NCI-H748 (cell line): ENCODE measurements at regions not wholly inside any gene's neighbourhood (a gene's known extent, or its start where the extent isn't known, plus 50 kb on each side); places are given as distances from the start of the nearest gene placed in this dataset.
"Not testable (repeated sequence)": the region's sequence is repeated elsewhere in the genome, so short reads cannot be mapped to it uniquely, and the experiment has no call there.

ENCODE experiments used
- DNase-seq: peaks from one replicate; lab custom pipeline; 2025; ENCODE audit not compliant: unreplicated experiment; lab: John Stamatoyannopoulos, UW

DNA sequence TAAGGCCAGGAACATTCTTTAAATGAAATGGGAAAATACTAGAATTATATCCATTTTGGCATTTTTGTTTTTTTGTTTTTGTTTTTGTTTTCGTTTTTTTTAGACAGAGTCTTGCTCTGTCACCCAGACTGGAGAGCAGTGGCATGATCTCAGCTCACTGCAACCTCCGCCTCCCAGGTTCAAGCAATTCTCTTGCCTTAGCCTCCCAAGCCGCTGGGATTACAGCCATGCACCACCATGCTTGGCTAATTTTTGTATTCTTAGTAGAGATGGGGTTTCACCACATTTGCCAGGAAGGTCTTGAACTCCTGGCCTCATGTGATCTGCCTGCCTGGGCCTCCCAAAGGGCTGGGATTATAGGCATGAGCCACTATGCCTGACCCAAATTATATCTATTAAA lies 520.7 kb upstream of the RORB start:
- DNase-seq, result peak; percentile 46

DNA sequence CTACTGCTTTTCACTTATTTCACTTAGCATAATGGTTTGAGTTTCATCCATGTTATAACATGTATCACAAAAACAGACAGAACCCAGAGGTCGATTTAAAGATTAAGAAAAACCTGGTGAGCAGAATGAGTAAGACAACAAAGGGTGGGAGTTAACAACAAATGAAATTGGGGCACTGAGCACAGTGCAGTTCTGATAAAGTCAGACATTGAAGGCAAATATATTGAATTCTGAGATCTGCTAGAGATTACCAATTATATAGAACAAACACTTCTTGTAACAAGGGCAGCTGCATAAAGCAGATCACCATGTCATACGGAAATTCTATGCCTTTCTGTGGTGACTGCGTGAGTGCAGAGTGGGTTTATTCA lies 517.3 kb upstream of the RORB start:
- peak; percentile 75 for DNase-seq

DNA sequence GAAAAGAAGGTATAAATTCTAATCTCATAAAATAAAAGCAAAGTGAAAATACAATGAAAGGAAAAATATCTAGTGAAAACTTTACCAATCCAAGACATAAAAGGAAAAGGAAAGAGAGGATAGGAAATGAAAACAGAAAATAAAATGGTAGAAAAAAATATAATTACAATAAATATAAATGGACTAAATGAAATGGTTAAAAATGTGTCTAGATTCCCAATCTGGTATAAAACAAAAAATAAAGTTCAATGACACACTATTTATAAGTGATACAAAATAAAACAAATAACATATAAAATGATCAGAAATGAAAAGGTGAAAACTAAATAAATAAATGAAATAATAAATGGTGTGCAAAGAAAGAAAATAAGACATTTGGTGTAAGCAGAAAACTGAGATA lies 516.4 kb upstream of the RORB start:
- DNase-seq, result no peak

DNA sequence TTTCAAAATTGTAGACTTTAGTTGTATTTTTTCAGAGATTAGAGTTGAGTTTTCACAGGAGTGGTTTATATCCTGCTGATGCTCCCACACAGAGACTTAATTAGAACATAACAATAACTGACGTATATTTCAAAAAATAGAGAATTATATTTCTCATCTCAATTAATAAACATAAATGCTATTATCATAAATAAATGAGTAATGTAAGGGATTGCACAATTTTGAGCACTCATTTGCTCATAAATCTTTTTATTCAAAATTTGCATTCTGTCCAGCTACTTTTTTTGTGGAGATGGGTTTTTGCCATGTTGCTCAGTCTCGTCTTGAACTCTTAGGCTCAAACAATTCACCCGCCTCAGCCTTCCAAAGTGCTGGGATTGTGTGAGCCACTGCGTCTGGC lies 515.7 kb upstream of the RORB start:
- DNase-seq, result peak; percentile 65

DNA sequence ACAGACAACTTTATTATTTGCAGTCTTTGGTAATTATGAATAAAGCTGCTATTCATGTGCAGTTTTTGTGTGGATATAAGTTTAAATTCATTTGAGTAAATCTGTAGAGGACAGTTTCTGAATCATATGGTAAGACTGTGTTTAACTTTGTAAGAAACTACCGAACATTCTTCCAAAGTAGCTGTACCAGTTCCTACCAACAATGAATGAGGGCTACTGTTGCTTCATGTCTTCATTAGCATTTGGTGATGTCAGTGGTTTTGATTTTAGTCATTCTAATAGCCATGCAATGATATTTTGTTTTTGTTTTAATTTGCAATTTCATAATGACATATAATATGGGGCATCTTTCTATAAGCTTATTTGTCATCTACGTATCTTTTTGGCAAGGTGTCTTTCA lies 501.3 kb upstream of the RORB start:
- DNase-seq, result no peak

DNA sequence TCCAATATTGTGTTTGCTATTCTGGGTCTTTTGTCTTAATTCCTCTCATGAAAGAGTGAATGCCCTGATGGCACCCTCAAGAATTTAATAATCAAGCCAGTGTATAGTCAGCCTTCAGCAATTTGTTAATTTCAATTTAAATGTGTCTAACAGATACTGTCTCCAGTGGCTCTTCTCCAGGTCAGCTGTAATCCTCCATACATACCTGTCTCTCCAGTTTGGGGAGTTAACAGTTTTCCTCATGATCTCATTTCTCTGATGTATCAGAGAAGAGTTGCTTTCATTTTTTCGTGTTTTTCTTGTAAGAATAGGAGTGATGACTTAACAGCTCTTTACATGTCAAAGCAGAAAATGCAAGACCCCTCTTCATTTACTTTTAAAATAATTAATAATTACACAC lies 500.3 kb upstream of the RORB start:
- DNase-seq, result no peak

DNA sequence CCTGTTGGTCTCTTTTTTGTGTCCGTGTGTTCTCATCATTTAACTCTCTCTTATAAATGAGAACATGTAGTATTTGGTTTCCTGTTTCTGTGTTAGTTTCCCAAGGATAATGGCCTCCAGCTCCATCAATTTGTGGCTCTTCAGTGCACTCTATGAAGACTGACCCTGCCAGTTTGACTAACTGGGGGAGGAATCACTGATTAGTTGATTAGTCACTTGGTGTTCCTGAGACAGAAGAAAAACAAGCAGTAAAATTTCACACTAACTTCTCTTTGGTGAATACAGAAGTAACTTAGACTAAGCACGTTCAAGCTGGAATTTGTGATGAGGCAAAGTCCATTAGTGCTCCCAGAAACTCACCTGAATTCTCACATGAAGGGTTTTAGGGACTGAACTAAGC lies 495.8 kb upstream of the RORB start:
- DNase-seq, result no peak

DNA sequence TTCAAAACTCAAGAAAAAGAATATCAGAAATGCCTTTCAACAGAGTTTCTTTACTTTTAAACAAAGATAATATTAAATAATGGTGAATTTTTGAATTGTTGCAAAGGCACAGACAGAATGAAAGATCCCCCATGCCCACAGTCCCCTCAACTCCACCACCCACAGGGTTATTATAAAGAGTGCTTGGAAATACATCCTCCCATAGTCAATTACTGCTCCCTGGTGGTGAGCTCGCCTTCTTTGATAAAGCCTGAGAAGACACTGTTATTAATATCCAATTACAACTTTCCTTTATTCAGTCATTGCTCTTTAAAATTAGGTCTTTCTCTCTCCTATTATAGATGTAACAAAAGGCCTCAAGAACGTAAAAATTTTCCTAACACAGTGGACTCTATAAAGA lies 490.2 kb upstream of the RORB start:
- DNase-seq, result peak; percentile 59

DNA sequence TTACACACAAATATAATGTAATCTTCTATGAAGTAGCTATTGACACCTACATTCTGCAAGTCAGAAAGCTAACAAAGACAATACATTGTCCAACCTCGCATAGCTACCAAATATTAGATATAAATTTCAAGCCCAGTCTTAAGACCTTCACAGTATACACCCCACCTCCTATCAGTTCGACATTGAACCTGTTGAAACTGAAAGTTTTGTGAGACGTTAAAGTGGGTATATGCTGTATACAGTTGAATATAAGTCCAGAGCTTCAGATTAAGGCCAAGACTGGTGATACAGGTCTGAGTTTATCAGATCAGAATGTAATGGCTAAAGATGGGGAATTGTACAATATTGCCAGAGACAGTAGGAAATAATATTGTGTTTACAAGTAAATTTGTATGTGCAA lies 489.3 kb upstream of the RORB start:
- no peak for DNase-seq

DNA sequence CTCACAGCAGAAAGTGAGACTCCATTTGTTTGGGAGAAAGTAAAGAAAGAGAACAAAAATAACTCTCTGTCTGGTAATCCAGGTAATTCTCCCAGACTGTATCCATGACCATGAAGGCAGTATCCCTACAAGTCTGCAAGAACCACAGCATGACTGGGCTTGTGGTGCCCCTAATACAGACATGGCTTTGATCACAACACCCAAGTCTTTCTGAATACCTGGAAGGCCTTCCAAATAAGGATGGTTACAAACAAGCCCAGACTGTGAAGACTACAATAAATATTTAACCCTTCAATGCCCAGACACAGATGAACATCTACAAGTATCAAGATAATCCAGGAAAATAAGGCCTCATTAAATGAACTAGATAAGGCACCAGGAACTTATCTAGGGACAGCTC lies 481.1 kb upstream of the RORB start:
- no peak for DNase-seq

DNA sequence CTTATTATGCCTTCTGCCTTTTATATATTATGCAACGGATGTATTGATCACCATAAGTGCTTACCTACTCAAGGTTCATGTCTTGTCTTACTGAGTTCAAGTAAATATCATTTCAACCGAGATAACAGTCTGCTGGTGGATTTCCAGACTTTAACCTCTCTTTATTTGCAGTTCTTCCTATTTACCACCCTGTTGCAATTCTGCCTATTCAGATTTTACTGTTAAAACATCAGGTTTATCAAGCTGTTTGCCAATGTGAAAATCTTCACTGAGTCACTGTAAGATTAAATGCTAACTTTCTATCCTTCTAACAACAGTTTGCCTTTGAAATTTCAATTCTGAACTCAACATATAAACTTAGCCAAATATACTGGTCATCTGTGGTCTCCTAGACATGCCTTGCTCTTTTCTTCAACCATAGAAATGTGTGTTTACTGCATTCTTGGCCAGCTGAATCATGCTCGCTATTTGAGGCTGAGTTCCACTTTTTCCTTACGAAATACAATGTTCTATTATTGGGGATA lies 471.7 kb upstream of the RORB start:
- DNase-seq, result no peak

DNA sequence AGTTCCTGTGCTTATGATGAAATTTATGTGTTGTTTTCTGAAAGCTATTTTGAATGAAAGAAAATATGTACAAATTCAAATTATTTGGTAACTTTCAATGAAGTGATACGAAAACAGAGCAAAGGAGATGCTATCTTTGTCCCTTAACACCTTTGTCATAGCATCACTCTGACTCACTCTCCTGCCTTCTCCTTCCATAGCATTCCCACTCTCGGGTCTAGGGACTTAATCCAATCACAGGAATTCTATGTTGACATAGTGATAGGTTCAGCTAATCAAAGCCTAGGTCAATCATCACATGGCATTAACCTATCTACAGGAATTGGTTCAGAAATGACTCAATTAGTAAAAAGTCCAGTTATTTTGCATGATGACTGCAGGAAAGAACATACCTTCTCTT lies 464.7 kb upstream of the RORB start:
- no peak for DNase-seq

DNA sequence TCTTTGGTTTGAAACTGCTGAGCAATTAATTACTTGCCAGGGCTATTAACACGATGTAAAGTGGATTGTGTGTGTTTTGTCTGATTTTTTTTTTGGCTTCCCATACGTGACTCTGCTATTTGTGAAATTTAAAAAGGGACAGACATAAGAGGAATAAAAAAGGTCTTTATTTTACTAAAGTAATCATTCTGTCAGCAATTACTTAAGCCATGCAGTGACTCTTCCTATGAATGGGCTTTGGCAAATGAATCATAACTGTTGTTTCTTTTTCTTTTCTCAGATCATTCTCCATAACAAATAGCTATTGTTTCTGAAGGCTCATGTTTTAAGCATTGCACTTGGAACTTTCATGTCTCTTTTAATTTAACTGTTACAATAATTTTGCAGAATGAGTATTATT lies 461.3 kb upstream of the RORB start:
- DNase-seq, result no peak

DNA sequence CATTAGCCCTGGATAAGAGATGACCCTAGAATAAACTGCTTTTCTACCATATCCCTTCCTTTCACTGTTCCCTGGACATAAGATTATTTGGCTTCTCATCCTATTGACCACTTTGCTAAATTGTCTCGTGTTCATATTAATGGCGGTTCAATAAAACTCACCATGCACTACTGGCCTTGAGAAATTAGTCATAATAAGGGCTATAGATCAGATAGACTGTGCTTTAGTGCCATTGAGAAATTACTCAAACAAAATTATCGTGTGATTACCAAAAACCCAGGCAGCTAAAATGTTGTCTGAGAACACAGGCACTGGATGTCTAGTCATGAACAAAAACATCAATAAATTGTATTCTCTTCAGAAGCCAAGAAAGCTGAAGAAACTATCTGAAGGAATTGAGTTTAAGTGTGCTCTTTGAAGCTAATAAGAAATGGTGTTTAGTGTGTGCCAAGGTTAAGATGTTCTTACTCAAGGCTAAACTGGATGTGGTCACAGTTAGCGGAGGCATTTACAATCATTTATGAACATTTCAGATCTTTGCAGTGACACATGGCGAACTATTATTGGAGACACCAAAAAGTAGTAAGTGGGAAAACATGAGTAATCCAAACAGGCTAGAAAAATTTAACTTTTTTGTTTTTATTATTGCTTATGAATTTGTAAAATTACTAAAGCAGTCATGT lies 460.4 kb upstream of the RORB start:
- DNase-seq, result no peak

DNA sequence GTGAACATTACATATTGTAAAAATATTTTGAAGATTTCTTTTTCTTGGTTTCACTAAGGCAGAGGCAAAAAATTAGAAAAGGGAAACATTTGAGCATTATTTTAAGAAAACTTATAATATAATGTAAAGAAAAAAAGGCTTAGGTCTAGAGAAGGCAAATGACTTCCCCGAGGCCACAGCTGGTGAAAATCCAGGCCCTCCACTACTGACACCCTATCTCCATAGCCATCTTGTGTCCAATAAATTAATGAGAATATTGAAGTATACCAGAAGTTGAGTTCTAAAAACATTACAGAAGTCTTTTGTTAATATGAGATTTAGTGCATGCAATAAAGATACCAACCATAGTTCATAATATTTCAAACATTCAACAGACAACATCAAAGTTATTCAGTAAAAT lies 459.9 kb upstream of the RORB start:
- DNase-seq, result no peak

DNA sequence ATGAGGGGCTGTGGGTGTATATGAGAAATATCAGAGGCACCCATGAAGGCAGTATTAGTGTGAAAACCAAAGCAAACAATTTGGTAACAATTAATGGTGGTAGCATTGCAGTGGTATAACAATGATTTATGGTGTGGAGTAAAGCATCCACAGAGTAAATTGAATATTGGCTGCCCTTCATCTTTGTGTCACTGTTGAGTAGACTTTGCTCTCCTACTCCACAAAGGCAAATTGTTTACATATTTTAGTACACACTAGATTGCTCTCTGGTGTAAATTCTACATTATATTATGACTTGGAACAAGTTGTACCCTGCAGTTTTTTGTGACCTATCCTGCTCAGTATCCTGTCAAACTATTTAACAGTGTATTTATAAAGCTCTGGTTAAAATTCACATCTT lies 455.5 kb upstream of the RORB start:
- DNase-seq, result no peak

DNA sequence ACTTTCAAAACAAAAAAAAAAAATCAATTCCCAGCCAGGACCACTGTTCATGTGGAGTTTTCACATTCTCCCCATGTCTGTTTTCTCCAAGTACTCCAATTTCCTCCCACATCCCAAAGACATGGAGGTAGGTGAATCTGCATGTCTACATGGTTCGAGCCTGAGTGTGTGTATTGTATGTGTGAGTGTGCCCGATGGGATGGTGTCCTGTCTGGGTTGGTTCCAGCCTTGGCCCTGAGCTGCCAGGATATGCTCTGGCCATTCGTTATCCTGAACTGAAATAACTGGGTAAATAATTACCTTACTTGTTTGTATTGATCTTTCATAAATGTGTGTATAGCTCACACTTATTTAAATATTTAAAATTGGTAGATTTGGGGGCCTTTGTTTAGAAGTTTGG lies 452.3 kb upstream of the RORB start:
- no peak for DNase-seq

DNA sequence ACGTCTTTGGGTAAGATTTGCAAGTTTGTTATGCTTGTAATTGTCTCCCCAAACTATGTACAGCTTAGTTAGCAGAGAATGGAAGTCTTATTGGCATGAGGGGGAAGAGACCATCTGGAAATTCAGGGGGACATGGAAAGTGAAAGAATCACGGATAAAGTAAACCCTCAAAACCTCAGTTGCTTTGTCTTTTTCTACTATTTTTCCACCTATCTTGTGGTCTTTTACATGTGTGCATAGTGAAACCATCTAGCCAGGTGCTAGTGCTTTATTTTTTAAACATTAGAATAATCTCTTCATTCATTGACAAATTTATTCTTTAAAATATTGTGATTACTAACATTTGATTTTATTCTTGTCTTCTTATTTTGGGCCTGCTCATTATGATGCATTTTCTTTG lies 441.1 kb upstream of the RORB start:
- DNase-seq, result no peak

DNA sequence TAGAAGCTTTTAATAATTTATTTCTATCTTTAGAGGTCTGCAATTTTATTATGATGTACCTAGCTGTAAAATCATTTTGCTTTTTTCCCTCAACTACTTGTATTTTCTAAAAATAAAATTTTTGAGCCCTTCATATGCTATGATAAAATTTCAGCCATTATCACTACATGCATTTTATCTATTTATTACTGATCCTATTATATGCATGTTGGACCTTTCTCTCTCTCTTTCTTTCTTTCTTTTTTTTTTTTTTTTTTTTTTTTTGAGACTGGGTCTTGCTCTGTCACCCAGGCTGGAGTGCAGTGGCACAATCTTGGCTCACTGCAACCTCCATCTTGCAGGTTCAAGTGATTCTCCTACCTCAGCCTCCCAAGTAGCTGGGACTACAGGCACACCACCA lies 440.1 kb upstream of the RORB start:
- DNase-seq, result not testable (repeated sequence)

DNA sequence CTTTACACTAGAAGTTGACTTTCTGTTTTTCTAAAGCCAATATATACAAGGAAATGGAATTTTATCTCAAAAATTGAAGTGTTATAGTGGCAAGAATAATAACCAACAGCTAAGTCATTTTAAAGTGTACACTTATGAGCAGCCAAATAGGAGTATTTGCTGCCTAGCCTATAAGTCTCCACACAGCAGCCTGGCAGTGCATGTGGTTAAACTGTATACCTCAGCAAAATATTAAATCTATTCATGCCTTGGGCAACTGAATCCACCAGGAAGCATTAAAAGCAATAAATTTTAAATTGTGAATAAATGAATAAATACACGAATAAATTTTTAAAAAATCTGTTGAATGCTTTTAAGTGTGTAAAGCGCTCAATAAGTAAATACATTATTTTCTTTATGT lies 432.4 kb upstream of the RORB start:
- no peak for DNase-seq

DNA sequence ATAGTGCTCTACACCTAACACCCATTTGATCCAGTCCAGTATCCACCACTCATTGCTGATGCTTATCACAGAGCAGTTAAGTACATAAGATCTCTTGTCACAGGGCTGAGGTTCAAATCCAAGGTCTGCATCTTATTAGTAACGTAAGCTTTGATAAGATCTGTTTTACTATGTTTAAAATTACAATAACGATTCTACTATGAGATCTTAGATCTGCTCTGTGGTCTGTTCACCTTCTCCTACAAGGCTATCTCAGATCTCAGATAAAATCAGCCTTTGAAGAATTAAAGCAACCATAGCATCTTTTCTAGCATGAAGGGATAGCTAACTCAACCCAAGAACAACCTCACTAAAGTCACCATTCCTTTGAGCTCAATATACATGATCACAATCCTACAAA lies 431.0 kb upstream of the RORB start:
- DNase-seq, result no peak

DNA sequence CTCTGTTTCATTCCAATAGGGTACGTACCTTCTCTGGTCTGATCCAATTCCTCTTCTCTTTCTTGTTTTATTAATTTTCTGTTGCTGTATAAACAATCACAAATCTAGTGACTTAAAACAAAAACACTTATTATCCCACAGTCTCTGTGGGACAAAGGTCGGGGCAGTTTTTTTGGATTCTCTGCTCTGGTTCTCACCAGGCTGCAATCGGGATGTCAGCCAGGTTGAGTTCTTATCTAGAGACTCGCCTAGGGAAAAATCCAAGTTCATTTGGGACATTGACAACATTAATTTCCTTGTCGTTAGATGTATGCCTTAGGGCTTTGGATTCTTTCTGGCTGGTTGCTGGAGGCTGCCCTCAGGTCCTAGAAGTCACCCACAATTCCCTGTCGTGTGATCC lies 430.5 kb upstream of the RORB start:
- no peak for DNase-seq

DNA sequence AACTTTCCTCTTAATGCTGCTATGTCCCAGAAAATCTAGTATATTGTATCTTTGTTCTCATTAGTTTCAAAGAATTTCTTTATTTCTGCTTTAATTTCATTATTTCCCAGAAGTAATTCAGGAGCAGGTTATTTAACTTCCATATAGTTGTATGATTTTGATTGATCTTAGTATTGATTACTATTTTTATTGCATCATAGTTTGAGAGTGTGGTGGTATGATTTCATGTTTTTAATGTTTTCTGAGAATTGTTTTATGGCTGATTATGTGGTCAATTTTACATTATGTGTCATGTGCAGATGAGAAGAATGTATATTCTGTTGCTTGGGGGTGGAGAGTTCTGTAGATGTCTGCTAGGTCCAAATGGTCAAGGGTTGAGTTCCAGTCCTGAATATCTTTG lies 425.6 kb upstream of the RORB start:
- no peak for DNase-seq

DNA sequence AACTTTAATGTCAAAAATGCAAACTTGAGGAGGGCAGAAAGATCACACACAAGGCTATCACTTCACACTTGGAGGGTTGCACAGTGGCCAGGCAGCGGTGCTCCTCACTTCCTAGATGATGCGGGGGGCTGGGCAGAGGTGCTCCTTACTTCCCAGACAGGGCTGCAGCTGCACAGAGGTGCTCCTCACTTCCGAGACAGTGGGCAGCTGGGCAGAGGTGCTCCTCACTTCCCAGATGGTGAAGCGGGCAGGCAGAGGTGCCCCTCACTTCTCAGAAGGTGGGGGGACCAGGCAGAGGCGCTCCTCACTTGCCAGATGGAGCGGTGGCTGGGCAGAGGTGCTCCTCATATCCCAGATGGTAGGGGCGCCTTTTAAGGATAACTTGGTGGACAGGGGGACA lies 423.2 kb upstream of the RORB start:
- DNase-seq, result no peak
